GM12875 (cell line): ENCODE measurements at regions not wholly inside any gene's neighbourhood (a gene's known extent, or its start where the extent isn't known, plus 50 kb on each side); places are given as distances from the start of the nearest gene placed in this dataset.
"Not testable (repeated sequence)": the region's sequence is repeated elsewhere in the genome, so short reads cannot be mapped to it uniquely, and the experiment has no call there.

ENCODE experiments used
- H3K4me3 ChIP-seq: one replicate; pipeline ENCODE4 v1.5.1; 2011; ENCODE audit warnings: low read depth, low read length, control low read depth
- TF ChIP-seq, protein P1 (sequence below): IDR thresholded peaks from 2 replicates; pipeline ENCODE4 v1.5.1; 2011; ENCODE audit warnings: low read depth, mild to moderate bottlenecking, control low read depth, inconsistent platforms, low read length, moderate library complexity, borderline replicate concordance; ENCODE audit not compliant: insufficient read depth

DNA sequence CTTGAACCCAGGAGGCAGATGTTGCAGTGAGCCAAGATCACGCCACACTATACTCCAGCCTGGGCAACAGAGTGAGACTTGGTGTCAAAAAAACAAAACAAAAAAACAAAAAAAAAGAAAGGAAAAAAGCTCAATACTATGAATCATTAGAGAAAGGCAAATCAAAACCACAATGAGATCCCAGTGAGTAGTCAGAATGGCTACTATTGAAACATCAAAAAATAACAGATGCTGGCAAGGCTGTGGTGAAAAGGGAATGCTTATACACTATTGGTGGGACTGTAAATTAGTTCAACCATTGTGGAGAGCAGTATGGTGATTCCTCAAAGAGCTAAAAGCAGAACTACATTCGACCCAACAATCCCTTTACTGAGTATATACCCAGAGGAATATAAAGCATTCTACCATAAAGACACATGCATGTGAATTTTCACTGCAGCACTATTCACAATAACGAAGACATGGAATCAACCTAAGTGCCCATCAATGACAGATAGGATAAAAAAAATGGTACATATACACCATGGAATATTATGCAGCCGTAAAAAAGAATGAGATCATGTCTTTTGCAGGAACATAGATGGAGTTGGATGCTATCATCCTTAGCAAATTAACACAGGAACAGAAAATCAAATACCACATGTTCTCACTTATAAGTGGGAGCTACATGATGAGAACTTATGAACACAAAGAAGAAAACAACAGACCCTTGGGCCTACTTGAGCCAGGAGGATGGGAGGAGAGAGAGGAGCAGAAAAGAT lies 81.9 kb upstream of the ARRDC3 start:
- no peak overlapping the region for H3K4me3 ChIP-seq
- TF ChIP-seq, protein P1, sequence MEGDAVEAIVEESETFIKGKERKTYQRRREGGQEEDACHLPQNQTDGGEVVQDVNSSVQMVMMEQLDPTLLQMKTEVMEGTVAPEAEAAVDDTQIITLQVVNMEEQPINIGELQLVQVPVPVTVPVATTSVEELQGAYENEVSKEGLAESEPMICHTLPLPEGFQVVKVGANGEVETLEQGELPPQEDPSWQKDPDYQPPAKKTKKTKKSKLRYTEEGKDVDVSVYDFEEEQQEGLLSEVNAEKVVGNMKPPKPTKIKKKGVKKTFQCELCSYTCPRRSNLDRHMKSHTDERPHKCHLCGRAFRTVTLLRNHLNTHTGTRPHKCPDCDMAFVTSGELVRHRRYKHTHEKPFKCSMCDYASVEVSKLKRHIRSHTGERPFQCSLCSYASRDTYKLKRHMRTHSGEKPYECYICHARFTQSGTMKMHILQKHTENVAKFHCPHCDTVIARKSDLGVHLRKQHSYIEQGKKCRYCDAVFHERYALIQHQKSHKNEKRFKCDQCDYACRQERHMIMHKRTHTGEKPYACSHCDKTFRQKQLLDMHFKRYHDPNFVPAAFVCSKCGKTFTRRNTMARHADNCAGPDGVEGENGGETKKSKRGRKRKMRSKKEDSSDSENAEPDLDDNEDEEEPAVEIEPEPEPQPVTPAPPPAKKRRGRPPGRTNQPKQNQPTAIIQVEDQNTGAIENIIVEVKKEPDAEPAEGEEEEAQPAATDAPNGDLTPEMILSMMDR = no peak

DNA sequence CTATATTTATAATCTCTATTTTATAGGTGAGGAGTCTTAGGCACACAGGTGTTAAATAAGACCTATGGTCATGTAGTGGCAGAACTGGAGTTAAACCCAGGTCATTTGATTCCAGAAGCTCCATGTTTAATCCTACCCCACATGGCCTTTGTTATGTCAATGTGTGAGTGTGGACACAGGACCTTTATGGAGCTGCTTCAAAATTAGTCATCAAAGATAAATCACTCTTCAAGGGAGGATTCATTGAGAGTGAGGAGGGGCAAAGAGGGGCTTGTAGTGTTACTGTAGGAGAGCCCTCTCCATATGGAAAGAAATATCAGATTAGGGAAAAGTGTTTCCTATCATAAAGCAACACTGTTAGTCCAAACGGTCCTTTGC lies 74.6 kb upstream of the ARRDC3 start:
- no peak overlapping the region for H3K4me3 ChIP-seq
- TF ChIP-seq, protein P1 = no peak

DNA sequence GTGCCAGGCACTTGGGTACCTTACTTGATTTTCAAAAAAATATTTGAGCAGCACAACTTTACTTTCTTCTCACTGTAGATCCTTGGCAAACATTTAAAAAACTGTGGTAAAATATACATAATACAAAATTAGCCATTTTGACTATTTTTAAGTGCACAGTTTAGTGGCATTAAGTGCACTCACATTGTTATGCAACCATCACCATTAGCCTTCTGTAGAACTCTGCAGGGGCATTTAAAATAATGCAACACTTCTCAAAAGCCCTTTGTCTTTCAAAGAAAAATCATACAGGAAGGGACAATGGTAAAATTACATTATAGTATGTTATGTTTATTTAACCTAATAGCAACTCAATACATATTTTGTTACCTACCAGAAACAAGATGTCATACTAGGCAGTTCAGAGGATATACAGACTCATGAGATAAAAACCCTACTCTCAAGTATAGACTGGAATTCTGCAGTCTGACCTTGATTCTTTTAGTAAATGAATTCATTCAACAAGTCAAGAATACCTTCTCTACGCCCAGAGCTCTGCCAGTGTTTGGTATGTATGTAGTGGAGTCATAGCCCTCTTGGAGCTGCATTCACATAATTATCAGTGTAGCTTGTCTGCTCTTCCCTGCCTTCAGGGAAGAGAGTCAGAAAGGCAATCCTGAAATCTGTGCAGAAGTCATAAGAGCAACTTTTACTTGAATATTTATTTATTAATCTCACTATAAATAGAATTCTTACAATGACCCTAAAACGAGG lies 74.0 kb upstream of the ARRDC3 start:
- H3K4me3 ChIP-seq = no peak overlapping the region
- TF ChIP-seq, protein P1 = no peak

DNA sequence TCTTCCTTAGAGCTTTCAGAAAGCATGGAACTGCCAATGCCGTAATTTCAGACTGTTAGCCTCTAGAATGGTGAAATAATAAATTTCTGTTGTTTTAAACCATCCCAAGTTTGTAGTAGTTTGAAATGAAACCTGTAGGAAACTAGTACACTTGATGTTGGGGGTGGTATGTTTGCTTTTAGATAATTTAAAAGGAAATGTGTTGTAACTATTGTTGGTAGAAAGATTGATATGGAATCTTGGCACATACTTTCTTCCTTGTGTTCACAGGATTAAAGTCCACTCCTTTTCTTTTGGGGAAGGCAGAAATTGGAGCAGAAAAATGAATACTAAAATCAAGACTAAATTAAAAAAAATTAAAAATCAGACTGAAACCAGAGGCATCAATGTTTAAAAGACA lies 66.0 kb upstream of the ARRDC3 start:
- TF ChIP-seq, protein P1 = no peak
- no peak overlapping the region for H3K4me3 ChIP-seq

DNA sequence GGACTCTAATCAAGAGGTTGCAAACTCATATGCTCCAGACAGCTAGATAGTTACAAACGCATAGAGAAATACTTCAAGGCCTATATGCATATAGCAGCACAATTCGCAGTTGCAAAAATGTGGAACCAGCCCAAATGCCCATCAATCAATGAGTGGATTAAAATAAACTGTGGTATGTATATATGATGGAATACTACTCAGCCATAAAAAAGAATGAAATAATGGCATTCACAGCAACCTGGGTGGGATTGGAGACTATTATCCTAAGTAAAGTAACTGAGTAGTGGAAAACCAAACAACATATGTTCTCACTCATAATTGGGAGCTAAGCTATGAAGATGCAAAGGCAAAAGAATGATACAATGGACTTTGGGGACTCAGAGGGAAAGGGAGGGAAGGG lies 65.0 kb upstream of the ARRDC3 start:
- H3K4me3 ChIP-seq = not testable (repeated sequence)

DNA sequence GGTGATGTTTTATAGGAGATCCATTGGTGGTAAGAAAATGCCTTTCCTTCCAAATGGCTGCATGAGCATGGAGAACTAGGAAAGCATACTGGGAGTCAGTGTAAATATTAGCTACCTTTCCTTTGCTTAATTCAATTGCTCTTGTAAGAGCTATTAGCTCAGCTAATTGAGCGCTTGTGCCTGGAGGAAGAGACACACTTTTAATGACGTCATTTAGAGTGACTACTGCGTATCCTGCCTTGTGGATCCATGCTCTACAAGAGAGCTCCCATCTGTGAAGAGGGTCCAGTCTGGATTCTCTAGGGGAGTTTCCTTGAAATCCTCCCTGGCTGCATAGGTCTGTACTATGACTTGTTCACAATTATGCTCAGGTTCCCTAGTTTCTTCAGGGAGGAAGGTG lies 63.8 kb upstream of the ARRDC3 start:
- H3K4me3 ChIP-seq = not testable (repeated sequence)

DNA sequence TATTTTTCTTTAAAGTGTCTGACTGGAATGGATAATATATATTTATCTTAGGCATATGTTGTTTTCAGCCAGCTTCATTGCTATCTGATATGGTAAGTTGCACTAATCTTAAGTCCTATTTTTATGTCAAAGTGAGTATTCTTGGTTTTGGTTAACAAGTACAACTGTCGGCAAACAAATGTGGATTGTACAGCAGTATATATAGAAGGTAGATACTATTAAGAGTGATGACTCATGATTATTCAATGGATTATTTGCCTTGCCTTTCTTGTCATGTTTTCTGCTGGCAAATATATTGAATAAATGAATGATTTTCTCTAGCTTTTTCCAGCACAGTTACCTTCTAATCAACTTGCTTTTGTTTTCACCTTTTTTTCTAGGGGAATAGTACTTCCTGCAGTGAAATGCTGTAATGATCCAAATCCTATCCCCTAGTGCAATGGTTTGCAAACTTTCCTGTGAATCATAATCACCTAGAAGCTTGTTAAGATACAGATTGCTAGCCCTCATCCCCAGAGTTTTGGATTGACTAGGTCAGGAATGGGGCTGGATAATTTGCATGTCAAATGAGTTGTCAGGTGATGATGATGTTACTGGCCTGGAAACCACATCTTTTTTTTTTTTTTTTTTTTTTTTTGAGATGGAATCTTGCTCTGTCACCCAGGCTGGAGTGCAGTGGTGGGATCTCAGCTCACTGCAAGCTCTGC lies 60.8 kb upstream of the ARRDC3 start:
- H3K4me3 ChIP-seq = no peak overlapping the region
- TF ChIP-seq, protein P1 = no peak

DNA sequence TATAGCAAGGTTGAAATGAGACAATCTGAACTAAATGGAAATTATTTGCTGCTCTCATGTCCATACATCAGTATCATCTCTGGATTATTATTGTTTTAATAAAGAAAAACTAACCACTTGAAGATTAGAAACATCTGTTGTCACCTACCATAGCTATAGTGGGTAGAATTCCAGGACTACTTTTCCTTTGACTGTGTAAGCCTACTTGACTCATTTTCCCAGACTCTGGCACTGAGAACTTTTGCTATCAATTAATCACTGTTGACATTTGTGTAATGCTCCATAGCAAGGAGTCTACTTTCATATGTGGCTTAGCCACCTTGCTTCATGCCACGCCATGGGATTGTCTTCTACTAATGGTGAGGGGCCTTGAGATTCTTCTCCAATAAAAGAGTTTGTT lies 59.9 kb upstream of the ARRDC3 start:
- TF ChIP-seq, protein P1 = no peak
- no peak overlapping the region for H3K4me3 ChIP-seq
